HepG2 (cell line): ENCODE measurements at regions not wholly inside any gene's neighbourhood (a gene's known extent, or its start where the extent isn't known, plus 50 kb on each side); places are given as distances from the start of the nearest gene placed in this dataset.

Experiments used
- DNMT1 ChIP-seq: sonication (generic); formaldehyde crosslinking; IDR thresholded peaks from 2 replicates; pipeline ENCODE4 v1.5.1; 2020; ENCODE audit warnings: mild to moderate bottlenecking, missing genetic modification reagents
- IRX3 ChIP-seq: sonication (generic); formaldehyde crosslinking; IDR thresholded peaks from 2 replicates; pipeline ENCODE4 v1.8.1; 2023; ENCODE audit warnings: mild to moderate bottlenecking, low read depth, missing genetic modification reagents, borderline replicate concordance
- KDM2A ChIP-seq: sonication (generic); formaldehyde crosslinking; IDR thresholded peaks from 2 replicates; pipeline ENCODE4 v1.4.0; 2020; ENCODE audit warnings: low read depth, missing genetic modification reagents, borderline replicate concordance
- MAFG ChIP-seq: sonication (generic); formaldehyde crosslinking; IDR thresholded peaks from 2 replicates; pipeline ENCODE4 v1.5.1; 2020; ENCODE audit warnings: mild to moderate bottlenecking, missing genetic modification reagents
- MXD1 ChIP-seq: sonication (generic); formaldehyde crosslinking; IDR thresholded peaks from 2 replicates; pipeline ENCODE4 v1.4.0; 2020; ENCODE audit warnings: mild to moderate bottlenecking, missing genetic modification reagents
- NCOA1 ChIP-seq: sonication (generic); formaldehyde crosslinking; IDR thresholded peaks from 2 replicates; pipeline ENCODE4 v1.9.0; 2021; ENCODE audit warnings: missing genetic modification reagents
- PPARG ChIP-seq: conservative IDR thresholded peaks from 2 replicates; pipeline ENCODE4 v1.6.1; 2016; ENCODE audit warnings: missing biosample characterization, missing genetic modification reagents
- SP140L ChIP-seq: sonication (generic); formaldehyde crosslinking; IDR thresholded peaks from 2 replicates; pipeline ENCODE4 v1.4.0; 2020; ENCODE audit warnings: missing genetic modification reagents, borderline replicate concordance
- SUZ12 ChIP-seq: fragments of 150-350 bp; IDR thresholded peaks from 2 replicates; pipeline ENCODE4 v1.6.1; 2014; ENCODE audit warnings: low read depth, low read length
- TMF1 ChIP-seq: sonication (generic); formaldehyde crosslinking; IDR thresholded peaks from 2 replicates; pipeline ENCODE4 v1.8.1; 2022; ENCODE audit warnings: low read depth, missing genetic modification reagents
- ZBTB7A ChIP-seq: sonication (generic); formaldehyde crosslinking; IDR thresholded peaks from 2 replicates; pipeline ENCODE4 v1.8.0; 2022; ENCODE audit warnings: mild to moderate bottlenecking, missing genetic modification reagents
- ZNF224 ChIP-seq: sonication (generic); formaldehyde crosslinking; IDR thresholded peaks from 2 replicates; pipeline ENCODE4 v1.5.0; 2020; ENCODE audit warnings: mild to moderate bottlenecking, missing genetic modification reagents
- ZNF367 ChIP-seq: sonication (generic); formaldehyde crosslinking; IDR thresholded peaks from 2 replicates; pipeline ENCODE4 v1.4.0; 2020; ENCODE audit warnings: missing genetic modification reagents, borderline replicate concordance
- ZNF563 ChIP-seq: sonication (generic); formaldehyde crosslinking; IDR thresholded peaks from 2 replicates; pipeline ENCODE4 v1.8.0; 2022; ENCODE audit warnings: mild to moderate bottlenecking, moderate library complexity, missing genetic modification reagents
- TF ChIP-seq, protein P1 (sequence below): sonication (generic); formaldehyde crosslinking; conservative IDR thresholded peaks from 2 replicates; pipeline ENCODE4 v1.8.0; 2022; ENCODE audit warnings: missing genetic modification reagents
- TF ChIP-seq, protein P2 (sequence below): sonication (generic); formaldehyde crosslinking; IDR thresholded peaks from 2 replicates; pipeline ENCODE4 v1.4.0; 2020; ENCODE audit warnings: missing genetic modification reagents

DNA sequence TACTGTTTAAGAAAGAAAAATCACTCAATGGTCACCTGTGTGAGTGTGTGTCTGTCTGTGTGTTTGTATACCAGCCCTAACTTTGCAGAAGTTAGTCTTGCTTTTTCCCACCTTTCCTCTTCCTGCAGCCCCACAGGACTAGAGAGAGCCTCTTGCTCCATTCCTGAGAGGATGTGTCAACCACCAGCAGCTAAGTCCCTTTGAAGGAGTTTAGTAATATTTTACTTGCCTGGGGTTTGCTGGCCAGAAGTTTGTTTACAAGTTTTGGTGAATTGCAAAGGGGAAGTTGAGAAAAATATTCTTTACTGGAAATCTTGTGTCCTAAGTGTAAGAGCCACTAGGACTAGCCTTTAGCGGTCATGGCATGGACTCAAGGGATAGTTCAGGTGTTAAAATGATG, 316.2 kb downstream of the BRINP1 start (continued):
- TF ChIP-seq, protein P1, sequence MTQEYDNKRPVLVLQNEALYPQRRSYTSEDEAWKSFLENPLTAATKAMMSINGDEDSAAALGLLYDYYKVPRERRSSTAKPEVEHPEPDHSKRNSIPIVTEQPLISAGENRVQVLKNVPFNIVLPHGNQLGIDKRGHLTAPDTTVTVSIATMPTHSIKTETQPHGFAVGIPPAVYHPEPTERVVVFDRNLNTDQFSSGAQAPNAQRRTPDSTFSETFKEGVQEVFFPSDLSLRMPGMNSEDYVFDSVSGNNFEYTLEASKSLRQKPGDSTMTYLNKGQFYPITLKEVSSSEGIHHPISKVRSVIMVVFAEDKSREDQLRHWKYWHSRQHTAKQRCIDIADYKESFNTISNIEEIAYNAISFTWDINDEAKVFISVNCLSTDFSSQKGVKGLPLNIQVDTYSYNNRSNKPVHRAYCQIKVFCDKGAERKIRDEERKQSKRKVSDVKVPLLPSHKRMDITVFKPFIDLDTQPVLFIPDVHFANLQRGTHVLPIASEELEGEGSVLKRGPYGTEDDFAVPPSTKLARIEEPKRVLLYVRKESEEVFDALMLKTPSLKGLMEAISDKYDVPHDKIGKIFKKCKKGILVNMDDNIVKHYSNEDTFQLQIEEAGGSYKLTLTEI (CRISPR knock-in tag): no peak
- TF ChIP-seq ZBTB7A (CRISPR knock-in tag) (no peak), IRX3 (CRISPR knock-in tag) (no peak), SP140L (no peak), KDM2A (CRISPR knock-in tag) (no peak), PPARG (CRISPR knock-in tag) (no peak), ZNF367 (CRISPR knock-in tag) (no peak), NCOA1 (no peak), MXD1 (CRISPR knock-in tag) (no peak), DNMT1 (CRISPR knock-in tag) (no peak), ZNF563 (CRISPR knock-in tag) (no peak), MAFG (no peak), ZNF224 (CRISPR knock-in tag) (no peak), TMF1 (CRISPR knock-in tag) (no peak), SUZ12 (no peak)
- TF ChIP-seq, protein P2, sequence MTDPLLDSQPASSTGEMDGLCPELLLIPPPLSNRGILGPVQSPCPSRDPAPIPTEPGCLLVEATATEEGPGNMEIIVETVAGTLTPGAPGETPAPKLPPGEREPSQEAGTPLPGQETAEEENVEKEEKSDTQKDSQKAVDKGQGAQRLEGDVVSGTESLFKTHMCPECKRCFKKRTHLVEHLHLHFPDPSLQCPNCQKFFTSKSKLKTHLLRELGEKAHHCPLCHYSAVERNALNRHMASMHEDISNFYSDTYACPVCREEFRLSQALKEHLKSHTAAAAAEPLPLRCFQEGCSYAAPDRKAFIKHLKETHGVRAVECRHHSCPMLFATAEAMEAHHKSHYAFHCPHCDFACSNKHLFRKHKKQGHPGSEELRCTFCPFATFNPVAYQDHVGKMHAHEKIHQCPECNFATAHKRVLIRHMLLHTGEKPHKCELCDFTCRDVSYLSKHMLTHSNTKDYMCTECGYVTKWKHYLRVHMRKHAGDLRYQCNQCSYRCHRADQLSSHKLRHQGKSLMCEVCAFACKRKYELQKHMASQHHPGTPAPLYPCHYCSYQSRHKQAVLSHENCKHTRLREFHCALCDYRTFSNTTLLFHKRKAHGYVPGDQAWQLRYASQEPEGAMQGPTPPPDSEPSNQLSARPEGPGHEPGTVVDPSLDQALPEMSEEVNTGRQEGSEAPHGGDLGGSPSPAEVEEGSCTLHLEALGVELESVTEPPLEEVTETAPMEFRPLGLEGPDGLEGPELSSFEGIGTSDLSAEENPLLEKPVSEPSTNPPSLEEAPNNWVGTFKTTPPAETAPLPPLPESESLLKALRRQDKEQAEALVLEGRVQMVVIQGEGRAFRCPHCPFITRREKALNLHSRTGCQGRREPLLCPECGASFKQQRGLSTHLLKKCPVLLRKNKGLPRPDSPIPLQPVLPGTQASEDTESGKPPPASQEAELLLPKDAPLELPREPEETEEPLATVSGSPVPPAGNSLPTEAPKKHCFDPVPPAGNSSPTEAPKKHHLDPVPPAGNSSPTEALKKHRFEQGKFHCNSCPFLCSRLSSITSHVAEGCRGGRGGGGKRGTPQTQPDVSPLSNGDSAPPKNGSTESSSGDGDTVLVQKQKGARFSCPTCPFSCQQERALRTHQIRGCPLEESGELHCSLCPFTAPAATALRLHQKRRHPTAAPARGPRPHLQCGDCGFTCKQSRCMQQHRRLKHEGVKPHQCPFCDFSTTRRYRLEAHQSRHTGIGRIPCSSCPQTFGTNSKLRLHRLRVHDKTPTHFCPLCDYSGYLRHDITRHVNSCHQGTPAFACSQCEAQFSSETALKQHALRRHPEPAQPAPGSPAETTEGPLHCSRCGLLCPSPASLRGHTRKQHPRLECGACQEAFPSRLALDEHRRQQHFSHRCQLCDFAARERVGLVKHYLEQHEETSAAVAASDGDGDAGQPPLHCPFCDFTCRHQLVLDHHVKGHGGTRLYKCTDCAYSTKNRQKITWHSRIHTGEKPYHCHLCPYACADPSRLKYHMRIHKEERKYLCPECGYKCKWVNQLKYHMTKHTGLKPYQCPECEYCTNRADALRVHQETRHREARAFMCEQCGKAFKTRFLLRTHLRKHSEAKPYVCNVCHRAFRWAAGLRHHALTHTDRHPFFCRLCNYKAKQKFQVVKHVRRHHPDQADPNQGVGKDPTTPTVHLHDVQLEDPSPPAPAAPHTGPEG (CRISPR knock-in tag): no peak
